SK-N-SH treated with all-trans-retinoic acid at 6 μM for 48 hours (cell line): ENCODE measurements at regions not wholly inside any gene's neighbourhood (a gene's known extent, or its start where the extent isn't known, plus 50 kb on each side); places are given as distances from the start of the nearest gene placed in this dataset.

Experiments used
- BACH2 ChIP-seq: fragments of 250-450 bp; sonication (Bioruptor Pico); IDR thresholded peaks from 2 replicates; pipeline ENCODE4 v1.9.0; 2021; ENCODE audit warnings: mild to moderate bottlenecking, borderline replicate concordance
- CREB5 ChIP-seq: fragments of 250-450 bp; sonication (Bioruptor Pico); IDR thresholded peaks from 2 replicates; pipeline ENCODE4 v1.5.1; 2020; ENCODE audit warnings: low read depth, mild to moderate bottlenecking, moderate library complexity
- CSDC2 ChIP-seq: fragments of 250-450 bp; sonication (Bioruptor Pico); IDR thresholded peaks from 2 replicates; pipeline ENCODE4 v1.5.0; 2020; ENCODE audit warnings: mild to moderate bottlenecking, moderate library complexity
- CSRNP3 ChIP-seq: fragments of 250-450 bp; sonication (Bioruptor Pico); IDR thresholded peaks from 2 replicates; pipeline ENCODE4 v1.5.1; 2021; ENCODE audit warnings: mild to moderate bottlenecking, moderate library complexity
- ISL1 ChIP-seq: fragments of 250-450 bp; sonication (Bioruptor Pico); IDR thresholded peaks from 2 replicates; pipeline ENCODE4 v2.1.2; 2022; ENCODE audit warnings: mild to moderate bottlenecking, moderate library complexity
- PATZ1 ChIP-seq: fragments of 250-450 bp; sonication (Bioruptor Pico); IDR thresholded peaks from 2 replicates; pipeline ENCODE4 v1.8.0; 2020; ENCODE audit warnings: mild to moderate bottlenecking, moderate library complexity, borderline replicate concordance
- POU6F1 ChIP-seq: fragments of 250-450 bp; sonication (Bioruptor Pico); IDR thresholded peaks from 2 replicates; pipeline ENCODE4 v1.8.0; 2021; ENCODE audit warnings: low read depth, mild to moderate bottlenecking, moderate library complexity, borderline replicate concordance
- RARB ChIP-seq: fragments of 250-450 bp; sonication (Bioruptor Pico); IDR thresholded peaks from 2 replicates; pipeline ENCODE4 v1.8.0; 2021; ENCODE audit warnings: mild to moderate bottlenecking, moderate library complexity
- SNAI2 ChIP-seq: fragments of 250-450 bp; sonication (Bioruptor Pico); IDR thresholded peaks from 2 replicates; pipeline ENCODE4 v1.5.0; 2020; ENCODE audit warnings: mild to moderate bottlenecking, moderate library complexity
- ZC3H10 ChIP-seq: fragments of 250-450 bp; sonication (Bioruptor Pico); IDR thresholded peaks from 2 replicates; pipeline ENCODE4 v1.5.1; 2021; ENCODE audit warnings: mild to moderate bottlenecking, moderate library complexity
- ZFP3 ChIP-seq: fragments of 250-450 bp; sonication (Bioruptor Pico); IDR thresholded peaks from 2 replicates; pipeline ENCODE4 v1.5.0; 2020; ENCODE audit warnings: mild to moderate bottlenecking, moderate library complexity

GRCh38 chr5:124948754-124949275 lies 202.4 kb upstream of the ZNF608 start:
- no peak for TF ChIP-seq BACH2 (CRISPR knock-in tag)
- TF ChIP-seq POU6F1 (CRISPR knock-in tag), result no peak
- no peak for TF ChIP-seq CREB5 (CRISPR knock-in tag)
- TF ChIP-seq PATZ1, result no peak
- TF ChIP-seq ISL1 (CRISPR knock-in tag), result no peak
- TF ChIP-seq RARB (CRISPR knock-in tag), result no peak
- no peak for TF ChIP-seq CSRNP3 (CRISPR knock-in tag)
- no peak for TF ChIP-seq ZFP3 (CRISPR knock-in tag)
- no peak for TF ChIP-seq SNAI2 (CRISPR knock-in tag)
- TF ChIP-seq CSDC2 (CRISPR knock-in tag), result no peak
- TF ChIP-seq ZC3H10 (CRISPR knock-in tag), result no peak
